Chondrocyte (in vitro differentiated cells): ENCODE measurements at regions not wholly inside any gene's neighbourhood (a gene's known extent, or its start where the extent isn't known, plus 50 kb on each side); places are given as distances from the start of the nearest gene placed in this dataset.

Source experiments
- DNase-seq: peaks from one replicate; pipeline ENCODE4 v3.0.0; 2021; ENCODE audit warnings: mixed read lengths, low spot score
- H3K27ac Mint-ChIP-seq: one replicate; pipeline ENCODE4 v1.8.0; 2021; ENCODE audit warnings: mild to moderate bottlenecking, moderate library complexity, mixed read lengths; ENCODE audit not compliant: unreplicated experiment
- H3K27me3 Mint-ChIP-seq: 2 replicates; pipeline ENCODE4 v1.8.0; 2021; ENCODE audit warnings: low read depth, mixed read lengths
- H3K36me3 Mint-ChIP-seq: 2 replicates; pipeline ENCODE4 v1.8.0; 2021; ENCODE audit warnings: low read depth, mixed read lengths
- H3K4me1 Mint-ChIP-seq: 2 replicates; pipeline ENCODE4 v1.8.0; 2021; ENCODE audit warnings: low read depth, mild to moderate bottlenecking, mixed read lengths
- H3K4me3 Mint-ChIP-seq: one replicate; pipeline ENCODE4 v1.8.0; 2021; ENCODE audit warnings: mild to moderate bottlenecking, moderate library complexity, mixed read lengths; ENCODE audit not compliant: unreplicated experiment
- H3K9me3 Mint-ChIP-seq: 2 replicates; pipeline ENCODE4 v1.8.0; 2021; ENCODE audit warnings: low read depth, mixed read lengths
- CTCF ChIP-seq: fragments of 200-600 bp; sonication (generic); IDR thresholded peaks from 2 replicates; pipeline ENCODE4 v1.5.0; 2021; ENCODE audit warnings: antibody characterized with exemption, mild to moderate bottlenecking, moderate library complexity

DNA sequence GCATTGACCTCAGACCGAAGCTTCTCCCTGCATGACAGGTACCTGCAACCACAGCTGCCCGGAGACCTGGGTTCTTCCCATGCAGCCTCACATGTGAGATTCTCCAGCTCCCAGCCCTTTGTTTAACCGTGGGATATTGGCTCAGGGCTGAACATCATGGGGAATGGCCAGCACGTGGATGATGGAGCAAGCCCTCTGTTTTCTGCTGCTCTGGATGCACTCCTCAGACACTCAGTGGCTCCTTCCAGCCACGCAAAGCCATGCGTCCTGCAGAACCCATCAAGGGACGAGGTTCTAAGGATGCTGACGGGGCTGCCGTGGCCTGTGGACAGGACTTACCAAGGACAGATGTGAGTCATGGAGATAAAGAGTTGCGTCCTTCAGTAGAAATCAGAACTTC lies 639.1 kb downstream of the BRD1 start:
- H3K27ac Mint-ChIP-seq: no peak overlapping the region
- H3K36me3 Mint-ChIP-seq: no peaks in the 10 kb centered on the region
- H3K27me3 Mint-ChIP-seq: no peaks in the 10 kb centered on the region
- H3K4me1 Mint-ChIP-seq: no peaks in the 10 kb centered on the region
- H3K4me3 Mint-ChIP-seq: no peak overlapping the region
- peak; percentile 54 for DNase-seq
- H3K9me3 Mint-ChIP-seq: peaks cover 30% of the 10 kb centered on the region
- no peak for TF ChIP-seq CTCF

GRCh38 chr22:49188091-49188490 lies 639.6 kb downstream of the BRD1 start:
- no peak for TF ChIP-seq CTCF
- Mint-ChIP-seq H3K4me1 (no peaks in the 10 kb centered on the region), H3K9me3 (peaks cover 30% of the 10 kb centered on the region), H3K27ac (no peak overlapping the region), H3K27me3 (no peaks in the 10 kb centered on the region), H3K4me3 (no peak overlapping the region), H3K36me3 (no peaks in the 10 kb centered on the region)
- DNase-seq: peak; percentile 19

GRCh38 chr22:49186762-49187161 lies 640.9 kb downstream of the BRD1 start:
- peak; percentile 81 for DNase-seq
- H3K27me3 Mint-ChIP-seq: no peaks in the 10 kb centered on the region
- peaks cover 30% of the 10 kb centered on the region for H3K9me3 Mint-ChIP-seq
- no peak for TF ChIP-seq CTCF
- no peak overlapping the region for H3K27ac Mint-ChIP-seq
- H3K4me3 Mint-ChIP-seq: no peak overlapping the region
- H3K4me1 Mint-ChIP-seq: no peaks in the 10 kb centered on the region
- no peaks in the 10 kb centered on the region for H3K36me3 Mint-ChIP-seq

- no peaks in the 10 kb centered on the region for H3K4me1 Mint-ChIP-seq
- DNase-seq: peak; percentile 1
- TF ChIP-seq CTCF: no peak
- no peaks in the 10 kb centered on the region for H3K36me3 Mint-ChIP-seq
- H3K27me3 Mint-ChIP-seq: no peaks in the 10 kb centered on the region
- no peak overlapping the region for H3K4me3 Mint-ChIP-seq
- peaks cover 30% of the 10 kb centered on the region for H3K9me3 Mint-ChIP-seq
- no peak overlapping the region for H3K27ac Mint-ChIP-seq
Measured at GRCh38 chr22:49186293-49186692, 641.4 kb downstream of the BRD1 start.

DNA sequence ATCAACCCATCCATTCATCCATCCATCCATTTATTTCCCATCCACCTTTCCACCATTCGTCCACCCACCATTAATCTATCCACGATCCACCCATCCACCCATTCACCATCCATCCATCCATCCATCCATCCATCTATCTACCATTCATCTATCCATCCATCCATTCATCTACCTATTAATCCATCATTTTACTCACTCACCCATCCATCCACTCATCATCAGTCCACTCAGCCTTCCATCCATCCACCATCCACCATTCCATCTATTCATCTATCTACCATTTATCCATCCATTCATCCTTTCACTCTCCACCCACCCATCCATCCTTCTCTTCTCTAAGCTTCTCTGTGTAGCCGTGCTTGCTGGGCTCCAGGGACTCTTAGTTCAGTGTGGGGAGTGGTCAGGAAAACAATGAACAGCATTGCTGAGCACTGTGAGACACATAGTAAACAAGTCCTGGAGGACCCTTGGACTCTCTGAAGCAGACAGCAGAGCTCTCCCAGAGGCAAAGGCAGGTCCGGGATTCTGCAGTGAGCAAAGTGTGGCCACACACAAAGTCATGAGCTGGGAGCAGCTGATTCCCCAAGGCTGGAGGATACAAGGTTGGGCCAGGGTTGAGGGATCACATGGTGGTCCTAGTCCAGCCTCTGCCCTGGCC lies 642.2 kb downstream of the BRD1 start:
- Mint-ChIP-seq H3K36me3 (no peaks in the 10 kb centered on the region), H3K9me3 (peaks cover 28% of the 10 kb centered on the region), H3K4me1 (no peaks in the 10 kb centered on the region), H3K4me3 (no peak overlapping the region), H3K27ac (no peak overlapping the region), H3K27me3 (no peaks in the 10 kb centered on the region)
- no peak for TF ChIP-seq CTCF
- peak; percentile 42 for DNase-seq
